K562 (cell line): ENCODE measurements at regions not wholly inside any gene's neighbourhood (a gene's known extent, or its start where the extent isn't known, plus 50 kb on each side); places are given as distances from the start of the nearest gene placed in this dataset.

Source experiments
- ATAC-seq: fragments of 200-7000 bp; cut with Tn5 transposase; 3 replicates; pipeline ENCODE4 v1.9.1; 2020; ENCODE audit warnings: moderate library complexity
- BruUV-seq: library from RNA; stranded (reverse); fragments of 400-500 nt; replicated peaks from 2 replicates; lab custom pipeline; 2021; lab: Mats Ljungman, UMichigan
- CTCF ChIA-PET: fragments of 300-600 bp; formaldehyde crosslinking; extraction: SDS; loops from one replicate; lab custom pipeline; 2021; ENCODE audit warnings: low intra/inter-chr PET ratio; lab: Yijun Ruan, JAX
- POLR2A ChIA-PET: fragments of 300-600, 350-650 bp; sonication (Branson Sonifier 250); formaldehyde crosslinking; extraction: SDS; loops from one replicate; lab custom pipeline; 2021; ENCODE audit warnings: antibody characterized with exemption, inconsistent platforms; lab: Yijun Ruan, JAX
- DNase-seq, 4 experiments: peaks; one replicate each; pipeline versions ENCODE4 v3.0.0 to v3.0.0-alpha.2; 2011 to 2018; ENCODE audit warnings: low spot score in 3 of 4, mixed read lengths in 3 of 4; ENCODE audit errors: extremely low read depth in 1 of 4
- FAIRE-seq: peaks from 2 replicates; lab custom pipeline; 2011; peaks lifted over from hg19 to GRCh38; lab: Jason Lieb, UNC
- H2AFZ ChIP-seq: 2 replicates; pipeline ENCODE4 v1.6.0; 2011; ENCODE audit warnings: low read depth, low read length, control low read depth, inconsistent platforms
- H3K27ac ChIP-seq: fragments of 200-600 bp; 3 replicates; pipeline ENCODE4 v1.8.0; 2011; ENCODE audit warnings: low read depth, mild to moderate bottlenecking, control low read depth, inconsistent platforms, low read length, moderate library complexity, mixed read lengths; ENCODE audit errors: extremely low read depth
- H3K27me3 ChIP-seq, 2 experiments: fragments of 300-600 bp in 1 of 2; 2 replicates in 1 of 2; 3 replicates in 1 of 2; pipeline versions ENCODE4 v1.6.0 to v1.8.0; 2011; ENCODE audit warnings: inconsistent platforms in 2 of 2, low read length in 2 of 2, mild to moderate bottlenecking in 1 of 2, mixed read lengths in 1 of 2, moderate library complexity in 1 of 2; ENCODE audit not compliant: control insufficient read depth in 2 of 2, insufficient read depth in 2 of 2
- H3K36me3 ChIP-seq: fragments of 300-600 bp; 3 replicates; pipeline ENCODE4 v1.8.0; 2011; ENCODE audit warnings: mild to moderate bottlenecking, low read length, inconsistent platforms; ENCODE audit not compliant: control insufficient read depth, insufficient read depth
- H3K4me1 ChIP-seq, 2 experiments: fragments of 200-600 bp in 1 of 2; replicated peaks in 1 of 2; 2 replicates in 1 of 2; 3 replicates in 1 of 2; pipeline versions ENCODE4 v1.5.1 to v1.8.0; 2011; ENCODE audit warnings: inconsistent platforms in 2 of 2, low read length in 2 of 2, mild to moderate bottlenecking in 1 of 2, mixed read lengths in 1 of 2, moderate library complexity in 1 of 2; ENCODE audit not compliant: control insufficient read depth in 2 of 2, insufficient read depth in 2 of 2
- H3K4me2 ChIP-seq: 2 replicates; pipeline ENCODE4 v1.6.1; 2011; ENCODE audit warnings: low read length, control low read depth, inconsistent platforms, mixed read lengths; ENCODE audit not compliant: insufficient read depth
- H3K4me3 ChIP-seq: fragments of 200-600 bp; sonication (generic), shearing (Covaris generic); 2 replicates; pipeline ENCODE4 v1.5.1; 2016; ENCODE audit warnings: control low read depth, inconsistent platforms
- H3K79me2 ChIP-seq: fragments of 200-600 bp; 3 replicates; pipeline ENCODE4 v1.8.0; 2011; ENCODE audit warnings: low read length, inconsistent platforms; ENCODE audit not compliant: control insufficient read depth, insufficient read depth
- H3K9ac ChIP-seq, 2 experiments: 2 replicates each; pipeline versions ENCODE4 v1.6.0 to v1.6.1; 2011; ENCODE audit warnings: low read depth in 2 of 2, low read length in 2 of 2, control low read depth in 1 of 2, inconsistent platforms in 1 of 2, mild to moderate bottlenecking in 1 of 2, mixed read lengths in 1 of 2; ENCODE audit not compliant: insufficient read depth in 1 of 2
- H3K9me1 ChIP-seq: one replicate; pipeline ENCODE4 v1.6.0; 2011; ENCODE audit warnings: inconsistent platforms, mild to moderate bottlenecking, low read length, moderate library complexity; ENCODE audit not compliant: control insufficient read depth, insufficient read depth
- H3K9me3 ChIP-seq: replicated peaks from 2 replicates; pipeline ENCODE4 v1.5.1; 2011; ENCODE audit warnings: low read depth, low read length, inconsistent platforms; ENCODE audit not compliant: control insufficient read depth, insufficient read depth
- H4K20me1 ChIP-seq: replicated peaks from 2 replicates; pipeline ENCODE4 v1.6.1; 2011; ENCODE audit warnings: low read length, inconsistent platforms, mixed read lengths; ENCODE audit not compliant: control insufficient read depth, insufficient read depth
- CBFB ChIP-seq: sonication (generic); formaldehyde crosslinking; IDR thresholded peaks from 2 replicates; pipeline ENCODE4 v1.4.0; 2020; ENCODE audit warnings: mild to moderate bottlenecking, missing genetic modification reagents
- CBX1 ChIP-seq: sonication (generic); IDR thresholded peaks from 2 replicates; pipeline ENCODE4 v1.6.1; 2016; ENCODE audit warnings: antibody characterized with exemption, low read depth, mild to moderate bottlenecking
- FIP1L1 ChIP-seq: fragments of 200-400 bp; formaldehyde crosslinking; IDR thresholded peaks from 2 replicates; pipeline ENCODE4 v1.6.1; 2018; ENCODE audit warnings: mild to moderate bottlenecking, low read depth, low read length; ENCODE audit not compliant: poor library complexity, severe bottlenecking
- FOXA3 ChIP-seq, 2 experiments: fragments of 450-650 bp in 1 of 2; sonication (generic) in 1 of 2; formaldehyde crosslinking; IDR thresholded peaks in 1 of 2; conservative IDR thresholded peaks in 1 of 2; 2 replicates each; pipeline versions ENCODE4 v1.4.0 to v1.8.0; 2020 to 2022; ENCODE audit warnings: mild to moderate bottlenecking in 2 of 2, missing genetic modification reagents in 1 of 2
- HDAC8 ChIP-seq: fragments of 450-650 bp; IDR thresholded peaks from 2 replicates; pipeline ENCODE4 v1.6.1; 2016; ENCODE audit warnings: mild to moderate bottlenecking, missing genetic modification characterization, moderate library complexity, missing compliant biosample characterization
- HMG20A ChIP-seq: fragments of 450-650 bp; formaldehyde crosslinking; conservative IDR thresholded peaks from 2 replicates; pipeline ENCODE4 v1.4.0; 2020; ENCODE audit warnings: mild to moderate bottlenecking, mixed read lengths
- ZNF12 ChIP-seq: sonication (generic); formaldehyde crosslinking; IDR thresholded peaks from 2 replicates; pipeline ENCODE4 v1.4.0; 2020; ENCODE audit warnings: mild to moderate bottlenecking, missing genetic modification reagents
- ZNF175 ChIP-seq: fragments of 200-800 bp; sonication (Bioruptor generic); IDR thresholded peaks from 2 replicates; pipeline ENCODE4 v1.6.1; 2016; ENCODE audit warnings: low read depth, mild to moderate bottlenecking, missing genetic modification characterization, missing compliant biosample characterization
- ZNF212 ChIP-seq: fragments of 450-650 bp; formaldehyde crosslinking; IDR thresholded peaks from 2 replicates; pipeline ENCODE4 v1.4.0; 2020; ENCODE audit warnings: mild to moderate bottlenecking
- ZNF431 ChIP-seq: sonication (generic); formaldehyde crosslinking; IDR thresholded peaks from 2 replicates; pipeline ENCODE4 v1.8.0; 2022; ENCODE audit warnings: mild to moderate bottlenecking, missing genetic modification reagents
- WGBS: fragments of 100-300 bp; shearing (Covaris generic); methylation state at CpG from one replicate; pipeline ENCODE4 v1.1.6; 2016; ENCODE audit warnings: low coverage, mixed read lengths; ENCODE audit not compliant: insufficient coverage; ENCODE audit errors: missing lambda C conversion rate; 5-methylcytosine and 5-hydroxymethylcytosine counted together
- in situ Hi-C: fragments of 300-500 bp; cut with MboI; formaldehyde crosslinking; loops from 4 replicates; pipeline ENCODE4 v1.15.0; 2018; ENCODE audit warnings: inconsistent platforms, mixed read lengths
- intact Hi-C: fragments of 100-400 bp; cut with micrococcal nuclease; formaldehyde crosslinking; loops from 2 replicates; pipeline ENCODE4 v1.14.2; 2022
- TF ChIP-seq, protein P1 (sequence below): fragments of 250-450 bp; sonication (Bioruptor Pico); IDR thresholded peaks from 2 replicates; pipeline ENCODE4 v1.5.0; 2020; ENCODE audit warnings: mild to moderate bottlenecking, borderline replicate concordance

DNA sequence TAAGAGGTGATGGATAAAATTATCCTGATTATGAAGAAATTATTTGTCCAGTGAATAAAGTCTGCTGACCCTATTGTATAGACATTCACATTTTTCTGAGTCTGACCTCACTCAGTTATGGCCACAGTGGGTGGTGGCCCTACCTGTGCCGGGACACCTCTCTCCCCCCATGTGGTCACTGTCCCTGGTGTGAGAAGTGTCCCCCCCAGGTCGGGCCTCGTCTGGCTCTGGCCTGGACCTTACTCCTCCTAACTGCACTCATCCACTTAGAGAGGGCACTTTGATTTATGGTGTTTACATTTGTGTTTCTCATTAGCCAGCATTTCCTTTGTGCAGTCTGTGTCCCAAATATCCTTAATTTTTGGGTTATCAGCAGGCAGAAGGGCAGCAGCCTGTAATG is 59.6 kb upstream of the ZNF32 start:
- in situ Hi-C loops (no loop called here), intact Hi-C loops (no loop called here)
- ChIA-PET POLR2A (interaction anchor here (0.6 kb wide), 1 partner anchor 1110 kb away, joined by 3 read pairs; no protein-coding TSS in a partner anchor), CTCF (no interaction called here)
- H3K36me3 ChIP-seq = no peaks in the 10 kb centered on the region
- H3K4me3 ChIP-seq = no peak overlapping the region
- H3K27ac ChIP-seq = no peak overlapping the region
- BruUV-seq = no TSS peak
- WGBS = 0% methylated on average over 3 of the region's 3 CpGs
- H3K4me2 ChIP-seq = no peak overlapping the region
- FAIRE-seq (no peak), DNase-seq (no peak), ATAC-seq (no peak)
- no peaks in the 10 kb centered on the region for H3K9me1 ChIP-seq
- H3K9ac ChIP-seq = no peak overlapping the region
- no peaks in the 10 kb centered on the region for H3K4me1 ChIP-seq
- H3K9me3 ChIP-seq = no peaks in the 10 kb centered on the region
- no peaks in the 10 kb centered on the region for H3K79me2 ChIP-seq
- H4K20me1 ChIP-seq = no peaks in the 10 kb centered on the region
- H2AFZ ChIP-seq = no peak overlapping the region
- H3K27me3 ChIP-seq = peaks cover 13 to 33% of the 10 kb centered on the region in 2 experiments; a peak in 4 of 5 replicates
- no peak for TF ChIP-seq HMG20A (CRISPR knock-in tag)
- no peak for TF ChIP-seq ZNF175
- TF ChIP-seq ZNF212 = no peak
- TF ChIP-seq ZNF431 (CRISPR knock-in tag) = no peak
- TF ChIP-seq FOXA3 (CRISPR knock-in tag; conservative IDR thresholded peaks at IDR 0.05 in 1 of 2, IDR thresholded peaks at IDR 0.05 in 1 of 2) = no peak
- TF ChIP-seq CBX1 = no peak
- TF ChIP-seq, protein P1, sequence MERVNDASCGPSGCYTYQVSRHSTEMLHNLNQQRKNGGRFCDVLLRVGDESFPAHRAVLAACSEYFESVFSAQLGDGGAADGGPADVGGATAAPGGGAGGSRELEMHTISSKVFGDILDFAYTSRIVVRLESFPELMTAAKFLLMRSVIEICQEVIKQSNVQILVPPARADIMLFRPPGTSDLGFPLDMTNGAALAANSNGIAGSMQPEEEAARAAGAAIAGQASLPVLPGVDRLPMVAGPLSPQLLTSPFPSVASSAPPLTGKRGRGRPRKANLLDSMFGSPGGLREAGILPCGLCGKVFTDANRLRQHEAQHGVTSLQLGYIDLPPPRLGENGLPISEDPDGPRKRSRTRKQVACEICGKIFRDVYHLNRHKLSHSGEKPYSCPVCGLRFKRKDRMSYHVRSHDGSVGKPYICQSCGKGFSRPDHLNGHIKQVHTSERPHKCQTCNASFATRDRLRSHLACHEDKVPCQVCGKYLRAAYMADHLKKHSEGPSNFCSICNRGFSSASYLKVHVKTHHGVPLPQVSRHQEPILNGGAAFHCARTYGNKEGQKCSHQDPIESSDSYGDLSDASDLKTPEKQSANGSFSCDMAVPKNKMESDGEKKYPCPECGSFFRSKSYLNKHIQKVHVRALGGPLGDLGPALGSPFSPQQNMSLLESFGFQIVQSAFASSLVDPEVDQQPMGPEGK (CRISPR knock-in tag) = no peak
- no peak for TF ChIP-seq HDAC8 (tag)
- no peak for TF ChIP-seq FIP1L1
- no peak for TF ChIP-seq CBFB
- no peak for TF ChIP-seq ZNF12 (CRISPR knock-in tag)
